ENCODE measurements at regions not wholly inside any gene's neighbourhood (a gene's known extent, or its start where the extent isn't known, plus 50 kb on each side); places are given as distances from the start of the nearest gene placed in this dataset.

- DNase-seq (ENCODE audit: low spot score) = no peak
- in situ Hi-C loops (cut with MboI; ENCODE audit: low sequenced_read_pairs, unreplicated experiment) = no loop called here
- no peak for TF ChIP-seq CTCF (IDR thresholded peaks at IDR 0.05; ENCODE audit: borderline replicate concordance, control extremely low read depth, extremely low read depth, insufficient read depth, missing control alignments)
Measured at GRCh38 chr5:56496581-56497063, 263.5 kb upstream of the ANKRD55 start.

- in situ Hi-C loops (cut with MboI; ENCODE audit: low sequenced_read_pairs, unreplicated experiment) = no loop called here
- no peak for DNase-seq (ENCODE audit: low spot score)
- TF ChIP-seq CTCF (IDR thresholded peaks at IDR 0.05; ENCODE audit: borderline replicate concordance, control extremely low read depth, extremely low read depth, insufficient read depth, missing control alignments) = no peak
Measured at GRCh38 chr5:56494300-56494731, 261.2 kb upstream of the ANKRD55 start.

- no peak for TF ChIP-seq CTCF (IDR thresholded peaks at IDR 0.05; ENCODE audit: borderline replicate concordance, control extremely low read depth, extremely low read depth, insufficient read depth, missing control alignments)
- in situ Hi-C loops (cut with MboI; ENCODE audit: low sequenced_read_pairs, unreplicated experiment) = no loop called here
- DNase-seq (ENCODE audit: low spot score) = no peak
Measured at GRCh38 chr5:56493766-56494165, 260.6 kb upstream of the ANKRD55 start.

GRCh38 chr5:56493308-56493707, 260.2 kb upstream of the ANKRD55 start:
- no peak for DNase-seq (ENCODE audit: low spot score)
- in situ Hi-C loops (cut with MboI; ENCODE audit: low sequenced_read_pairs, unreplicated experiment) = no loop called here
- TF ChIP-seq CTCF (IDR thresholded peaks at IDR 0.05; ENCODE audit: borderline replicate concordance, control extremely low read depth, extremely low read depth, insufficient read depth, missing control alignments) = no peak

- in situ Hi-C loops (cut with MboI; ENCODE audit: low sequenced_read_pairs, unreplicated experiment) = no loop called here
- DNase-seq (ENCODE audit: low spot score) = no peak
- TF ChIP-seq CTCF (IDR thresholded peaks at IDR 0.05; ENCODE audit: borderline replicate concordance, control extremely low read depth, extremely low read depth, insufficient read depth, missing control alignments) = no peak
Measured at GRCh38 chr5:56492812-56493211, 259.7 kb upstream of the ANKRD55 start.

- DNase-seq (ENCODE audit: low spot score) = no peak
- TF ChIP-seq CTCF (IDR thresholded peaks at IDR 0.05; ENCODE audit: borderline replicate concordance, control extremely low read depth, extremely low read depth, insufficient read depth, missing control alignments) = no peak
- in situ Hi-C loops (cut with MboI; ENCODE audit: low sequenced_read_pairs, unreplicated experiment) = no loop called here
Measured at GRCh38 chr5:56490971-56491468, 257.9 kb upstream of the ANKRD55 start.

All from GM13976 (cell line).